Left lung (tissue), 4 donors: ENCODE measurements at regions not wholly inside any gene's neighbourhood (a gene's known extent, or its start where the extent isn't known, plus 50 kb on each side); places are given as distances from the start of the nearest gene placed in this dataset.
A peak's percentile ranks its signal among the peaks of the same experiment; 100 is the strongest.

Experiments
- ATAC-seq: fragments of 200-7000 bp; cut with Tn5 transposase; one replicate; pipeline ENCODE4 v1.9.1; 2020; ENCODE audit warnings: moderate library complexity
- DNase-seq, 4 donors: peaks; one replicate each; pipeline ENCODE4 v3.0.0-alpha.2; 2013 to 2020
- H3K27ac ChIP-seq, 2 donors: fragments of 200-600 bp; sonication (generic) in 1 of 2; one replicate each; pipeline versions ENCODE4 v1.5.0 to v1.8.0; 2020 to 2021
- H3K27me3 ChIP-seq, 2 donors: fragments of 200-600 bp; sonication (generic) in 1 of 2; one replicate each; pipeline versions ENCODE4 v1.5.0 to v1.8.0; 2020 to 2021
- H3K36me3 ChIP-seq, 2 donors: fragments of 200-600 bp; sonication (generic) in 1 of 2; one replicate each; pipeline versions ENCODE4 v1.5.0 to v1.8.0; 2020 to 2021
- H3K4me1 ChIP-seq, 2 donors: fragments of 200-600 bp; one replicate each; pipeline ENCODE4 v1.8.0; 2021
- H3K4me3 ChIP-seq, 2 donors: fragments of 200-600 bp; sonication (generic) in 1 of 2; one replicate each; pipeline versions ENCODE4 v1.5.0 to v1.8.0; 2020 to 2021; ENCODE audit warnings: mild to moderate bottlenecking in 1 of 2
- H3K9me3 ChIP-seq, 2 donors: fragments of 200-600 bp; sonication (generic) in 1 of 2; one replicate each; pipeline versions ENCODE4 v1.5.0 to v1.8.0; 2020 to 2021
- intact Hi-C, 2 donors: fragments of 100-400 bp; cut with DNase I; formaldehyde crosslinking; loops; one replicate each; pipeline versions ENCODE4 v1.11.2 to v1.14.2; 2022
- TF ChIP-seq, protein P1 (sequence below), 2 donors: fragments of 200-600 bp; sonication (generic) in 1 of 2; IDR thresholded peaks; one replicate each; pipeline versions ENCODE4 v1.5.0 to v1.8.0; 2021; ENCODE audit warnings: antibody characterized with exemption in 2 of 2
- donor health status: DM: no; HTN: yes; CAD: no.
- donor health status: DM: no; HTN: no; CAD: no.

DNA sequence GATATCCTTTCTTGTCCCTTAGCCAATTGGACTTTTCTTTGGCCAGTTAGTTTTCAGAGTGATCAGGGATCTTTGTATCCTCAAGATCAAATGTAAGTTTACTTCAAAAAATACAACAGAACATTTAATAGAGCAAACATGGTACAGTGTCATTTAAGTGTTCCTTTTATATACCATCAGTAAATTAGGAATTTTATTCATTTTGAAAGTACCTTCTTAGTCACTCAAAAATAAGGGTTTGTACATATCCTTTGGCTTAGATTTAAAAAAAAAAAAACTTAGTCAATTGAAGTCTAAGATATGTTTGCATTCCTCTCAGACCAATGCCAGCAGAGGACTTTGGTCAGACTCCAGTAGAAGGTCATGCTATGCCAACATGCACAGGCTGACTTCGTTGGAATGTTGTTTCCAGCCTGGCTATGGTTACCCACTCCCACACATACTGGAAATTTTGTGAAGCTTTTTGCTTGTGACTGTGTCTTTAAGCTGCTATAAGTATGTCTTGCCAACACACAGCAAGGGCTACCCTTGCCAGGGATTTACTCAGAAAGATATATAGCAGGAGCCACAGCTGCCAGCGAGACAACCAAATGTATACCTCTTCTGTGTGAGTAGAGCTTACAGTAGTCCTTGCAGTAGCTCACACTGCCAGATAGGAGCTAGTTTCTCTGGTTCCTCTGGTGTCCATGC, 81.5 kb upstream of the LRIF1 start:
- no peaks in the 10 kb centered on the region for H3K36me3 ChIP-seq
- ATAC-seq, result peak; percentile 83
- no peaks in the 10 kb centered on the region for H3K9me3 ChIP-seq
- intact Hi-C loops, result no loop called here
- H3K4me1 ChIP-seq, result no peaks in the 10 kb centered on the region
- peaks cover 9 to 28% of the 10 kb centered on the region in 2 donors for H3K27me3 ChIP-seq
- TF ChIP-seq, protein P1, sequence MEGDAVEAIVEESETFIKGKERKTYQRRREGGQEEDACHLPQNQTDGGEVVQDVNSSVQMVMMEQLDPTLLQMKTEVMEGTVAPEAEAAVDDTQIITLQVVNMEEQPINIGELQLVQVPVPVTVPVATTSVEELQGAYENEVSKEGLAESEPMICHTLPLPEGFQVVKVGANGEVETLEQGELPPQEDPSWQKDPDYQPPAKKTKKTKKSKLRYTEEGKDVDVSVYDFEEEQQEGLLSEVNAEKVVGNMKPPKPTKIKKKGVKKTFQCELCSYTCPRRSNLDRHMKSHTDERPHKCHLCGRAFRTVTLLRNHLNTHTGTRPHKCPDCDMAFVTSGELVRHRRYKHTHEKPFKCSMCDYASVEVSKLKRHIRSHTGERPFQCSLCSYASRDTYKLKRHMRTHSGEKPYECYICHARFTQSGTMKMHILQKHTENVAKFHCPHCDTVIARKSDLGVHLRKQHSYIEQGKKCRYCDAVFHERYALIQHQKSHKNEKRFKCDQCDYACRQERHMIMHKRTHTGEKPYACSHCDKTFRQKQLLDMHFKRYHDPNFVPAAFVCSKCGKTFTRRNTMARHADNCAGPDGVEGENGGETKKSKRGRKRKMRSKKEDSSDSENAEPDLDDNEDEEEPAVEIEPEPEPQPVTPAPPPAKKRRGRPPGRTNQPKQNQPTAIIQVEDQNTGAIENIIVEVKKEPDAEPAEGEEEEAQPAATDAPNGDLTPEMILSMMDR (IDR thresholded peaks at IDR 0.05), result no peak
- no peak overlapping the region for H3K27ac ChIP-seq
- DNase-seq, result peak in 1 of 4 donors; percentile 1
- no peak overlapping the region for H3K4me3 ChIP-seq

DNA sequence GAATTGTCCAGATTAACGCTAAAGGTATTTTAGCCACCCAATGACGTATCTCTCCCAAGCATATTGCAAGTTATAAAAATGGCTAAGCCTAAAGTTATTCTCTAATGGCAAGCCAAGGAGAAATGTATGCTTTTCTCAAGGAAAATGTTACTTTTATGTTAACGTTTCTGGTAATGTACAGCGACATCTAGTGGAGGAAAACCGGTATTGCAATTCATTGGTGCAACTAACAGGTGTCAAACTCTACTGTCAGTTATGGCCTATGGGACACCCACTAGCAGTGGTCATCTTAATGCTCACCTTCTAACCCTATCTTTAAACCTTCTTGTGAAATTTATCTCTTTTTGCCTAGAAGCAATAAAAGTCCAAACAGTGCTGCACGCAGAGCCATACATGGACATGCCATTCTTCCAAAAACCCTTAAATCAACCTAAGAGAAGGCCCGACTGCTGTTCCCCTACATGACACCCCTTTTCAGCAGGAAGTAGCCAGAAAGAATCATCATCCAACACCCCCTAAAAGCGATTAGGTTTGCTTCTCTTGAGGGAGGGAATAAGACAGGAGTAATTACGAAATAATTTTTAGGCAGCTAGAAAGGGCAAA, 68.7 kb upstream of the LRIF1 start:
- H3K9me3 ChIP-seq, result peaks cover 0 to 10% of the 10 kb centered on the region in 2 donors
- DNase-seq, result peak in 1 of 4 donors; percentile 4
- intact Hi-C loops, result no loop called here
- H3K27ac ChIP-seq, result no peak overlapping the region
- no peaks in the 10 kb centered on the region for H3K36me3 ChIP-seq
- no peak overlapping the region for H3K4me3 ChIP-seq
- TF ChIP-seq, protein P1 (IDR thresholded peaks at IDR 0.05), result peak; percentile 75 to 87
- peak; percentile 54 for ATAC-seq
- H3K27me3 ChIP-seq, result no peaks in the 10 kb centered on the region
- H3K4me1 ChIP-seq, result no peaks in the 10 kb centered on the region

DNA sequence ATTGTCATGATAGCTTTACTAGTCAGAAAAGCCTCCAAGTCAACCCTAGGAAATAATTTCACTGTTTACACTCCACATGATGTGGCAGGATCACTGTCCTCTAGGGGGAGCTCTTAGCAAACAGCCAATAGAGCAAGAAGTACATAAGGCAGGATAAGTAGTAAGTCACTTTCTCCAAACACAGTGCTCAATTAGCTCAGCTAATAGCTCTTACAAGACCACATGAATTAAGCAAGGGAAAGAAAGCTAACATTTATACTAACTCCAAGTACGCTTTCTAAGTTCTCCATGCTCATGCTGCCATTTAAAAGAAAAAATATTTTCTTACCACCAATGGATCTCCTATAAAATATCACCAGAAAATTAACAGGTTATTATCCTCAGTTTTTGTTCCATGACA, 66.9 kb upstream of the LRIF1 start:
- DNase-seq (peak in 1 of 4 donors; percentile 1), ATAC-seq (peak; percentile 78)
- intact Hi-C loops, result no loop called here
- no peaks in the 10 kb centered on the region for H3K36me3 ChIP-seq
- H3K27me3 ChIP-seq, result no peaks in the 10 kb centered on the region
- H3K9me3 ChIP-seq, result no peaks in the 10 kb centered on the region
- no peak overlapping the region for H3K4me3 ChIP-seq
- no peak overlapping the region for H3K27ac ChIP-seq
- no peaks in the 10 kb centered on the region for H3K4me1 ChIP-seq
- TF ChIP-seq, protein P1 (IDR thresholded peaks at IDR 0.05), result peak; percentile 59 to 65

DNA sequence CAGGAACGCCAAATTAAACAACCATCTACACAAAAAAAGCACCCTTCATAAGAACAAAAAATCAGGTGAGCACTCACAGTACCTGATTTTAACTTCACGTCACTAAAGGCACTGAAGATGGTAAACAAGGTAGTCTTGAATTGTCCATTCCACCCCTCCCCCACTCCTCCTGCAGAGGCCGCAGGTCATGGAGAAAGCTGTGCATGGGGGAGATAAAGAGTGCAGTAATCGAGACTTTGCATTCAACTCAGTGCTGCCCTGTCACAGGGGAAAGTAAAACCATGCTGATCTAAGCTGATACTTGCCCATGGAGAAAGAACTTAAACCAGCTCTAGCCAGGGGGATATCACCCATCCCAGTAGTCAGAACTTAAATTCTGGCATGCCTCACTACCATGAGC, 61.4 kb upstream of the LRIF1 start:
- H3K27ac ChIP-seq, result no peak overlapping the region
- H3K4me3 ChIP-seq, result no peak overlapping the region
- DNase-seq (no peak), ATAC-seq (no peak)
- intact Hi-C loops, result no loop called here
- no peaks in the 10 kb centered on the region for H3K9me3 ChIP-seq
- TF ChIP-seq, protein P1 (IDR thresholded peaks at IDR 0.05), result no peak
- no peaks in the 10 kb centered on the region for H3K36me3 ChIP-seq
- H3K4me1 ChIP-seq, result no peaks in the 10 kb centered on the region
- no peaks in the 10 kb centered on the region for H3K27me3 ChIP-seq

DNA sequence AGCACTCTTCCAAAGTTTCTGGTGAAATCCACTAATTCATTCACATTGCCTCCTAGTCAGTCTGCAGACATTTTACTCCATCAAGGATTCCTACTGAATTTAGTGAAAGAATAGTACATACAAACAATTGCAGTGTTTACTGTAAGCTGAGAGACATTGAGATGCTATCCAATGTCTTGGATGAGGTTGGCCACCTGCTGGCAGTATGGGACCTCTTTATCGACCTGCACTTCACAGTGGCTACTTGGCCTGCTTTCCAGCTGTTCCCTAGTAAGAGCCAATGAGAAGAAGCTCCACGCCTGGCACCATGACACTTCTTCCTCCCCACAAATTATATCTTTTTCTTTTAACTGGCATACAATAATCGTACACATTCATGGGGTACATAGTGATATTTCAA, 51.5 kb upstream of the LRIF1 start:
- intact Hi-C loops, result no loop called here
- Histone ChIP-seq H3K9me3 (peaks cover 0 to 17% of the 10 kb centered on the region in 2 donors), H3K27me3 (peaks cover 0 to 5% of the 10 kb centered on the region in 2 donors), H3K4me1 (no peaks in the 10 kb centered on the region), H3K36me3 (no peaks in the 10 kb centered on the region), H3K4me3 (no peak overlapping the region), H3K27ac (no peak overlapping the region)
- no peak for ATAC-seq
- no peak for DNase-seq
- TF ChIP-seq, protein P1 (IDR thresholded peaks at IDR 0.05), result no peak
